CD4-positive, alpha-beta T cell treated with Interleukin-15 for 1 hour (primary cell): ENCODE measurements at regions not wholly inside any gene's neighbourhood (a gene's known extent, or its start where the extent isn't known, plus 50 kb on each side); places are given as distances from the start of the nearest gene placed in this dataset.
"Not testable (repeated sequence)": the region's sequence is repeated elsewhere in the genome, so short reads cannot be mapped to it uniquely, and the experiment has no call there.

Experiments
- DNase-seq: peaks from one replicate; pipeline ENCODE4 v3.0.0-alpha.2; 2020

GRCh38 chr21:39022035-39022434 is 161.2 kb downstream of the PSMG1 start:
- DNase-seq = no peak

GRCh38 chr21:39021478-39021832 is 161.8 kb downstream of the PSMG1 start:
- DNase-seq = no peak

- peak; percentile 33 for DNase-seq
Measured at GRCh38 chr21:39020751-39021477, 162.3 kb downstream of the PSMG1 start.

DNA sequence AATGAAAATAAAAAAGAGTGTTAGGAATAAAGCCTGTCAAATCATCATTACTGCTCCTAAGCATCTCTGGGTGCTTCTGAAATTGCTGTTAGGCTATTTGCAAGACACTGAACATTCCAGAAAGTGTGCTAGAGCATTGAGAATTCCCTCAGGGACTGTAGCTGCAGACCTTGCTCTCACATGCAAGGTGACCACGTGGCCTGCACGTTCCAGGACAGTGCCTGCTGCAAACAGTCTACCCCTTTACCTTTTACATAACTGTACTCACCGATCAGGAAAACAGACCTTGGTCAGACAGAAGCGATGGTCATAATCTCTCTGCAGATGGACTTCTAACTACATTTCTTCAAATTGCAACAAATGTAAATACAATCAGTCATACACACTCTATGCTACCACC is 164.5 kb downstream of the PSMG1 start:
- DNase-seq = no peak

GRCh38 chr21:39016740-39017315 is 166.4 kb downstream of the PSMG1 start:
- DNase-seq = peak; percentile 64

DNA sequence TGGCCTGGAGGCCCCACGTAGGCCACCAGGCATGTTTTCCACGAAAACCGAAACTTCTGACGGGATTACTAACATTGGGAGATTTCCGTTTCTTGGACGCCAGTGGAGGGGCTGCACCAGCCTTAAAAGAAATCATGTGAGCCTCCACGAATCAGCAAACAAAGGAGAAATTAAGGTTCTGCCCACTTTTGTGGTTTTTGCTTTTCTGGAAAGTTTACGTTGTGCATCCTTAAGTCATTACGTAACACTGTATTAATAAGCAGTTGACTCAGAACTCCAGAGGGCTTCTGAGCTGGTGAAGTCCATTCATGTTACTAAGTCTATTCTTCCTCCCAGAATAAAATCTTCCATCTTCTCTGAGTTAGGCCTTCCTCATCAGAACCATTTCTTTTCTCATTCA is 168.5 kb downstream of the PSMG1 start:
- DNase-seq = no peak

GRCh38 chr21:39012326-39013230 is 170.7 kb downstream of the PSMG1 start:
- DNase-seq = no peak

DNA sequence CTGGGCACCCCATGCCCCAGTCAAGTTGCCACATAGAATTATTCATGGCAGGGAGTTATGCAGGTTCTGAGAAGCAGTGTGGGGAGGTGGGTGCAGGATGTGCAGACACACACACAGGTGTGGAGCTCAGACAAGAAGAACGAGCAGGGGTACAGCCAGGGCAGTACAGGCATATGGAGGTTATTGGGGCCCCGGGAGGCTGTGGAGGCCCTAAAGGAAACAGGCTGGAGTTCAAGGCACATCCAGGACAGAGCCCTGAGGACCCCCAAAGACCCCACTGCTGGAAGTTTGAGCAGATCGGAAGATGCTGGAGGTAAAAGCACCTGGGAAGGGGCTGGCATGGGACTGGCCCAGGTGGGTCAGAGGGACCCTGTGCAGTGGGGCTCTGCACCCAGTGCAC is 171.3 kb downstream of the PSMG1 start:
- no peak for DNase-seq

GRCh38 chr21:39010629-39011404 is 172.4 kb downstream of the PSMG1 start:
- DNase-seq = no peak

GRCh38 chr21:39009587-39010225 is 173.5 kb downstream of the PSMG1 start:
- DNase-seq = no peak

DNA sequence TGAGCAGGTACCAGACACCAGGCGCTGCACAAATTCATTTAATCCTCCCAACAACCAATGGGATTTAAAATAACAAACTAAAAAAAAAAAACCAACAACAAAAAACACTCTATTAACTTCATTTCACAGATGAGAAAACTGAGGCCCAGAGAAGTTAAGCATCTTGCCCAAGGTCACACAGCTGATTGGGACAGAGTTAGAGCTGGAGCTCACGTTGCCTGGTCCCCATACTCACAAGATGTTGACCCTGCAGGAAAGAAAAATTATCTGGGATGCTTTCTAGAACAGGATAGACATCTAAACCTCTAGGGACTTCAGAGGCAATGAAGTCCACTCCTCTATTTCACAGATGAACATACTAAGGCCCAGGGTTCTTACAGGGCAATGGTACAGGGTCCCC is 175.3 kb downstream of the PSMG1 start:
- DNase-seq = no peak

GRCh38 chr21:39007532-39007931 is 175.7 kb downstream of the PSMG1 start:
- DNase-seq = no peak

DNA sequence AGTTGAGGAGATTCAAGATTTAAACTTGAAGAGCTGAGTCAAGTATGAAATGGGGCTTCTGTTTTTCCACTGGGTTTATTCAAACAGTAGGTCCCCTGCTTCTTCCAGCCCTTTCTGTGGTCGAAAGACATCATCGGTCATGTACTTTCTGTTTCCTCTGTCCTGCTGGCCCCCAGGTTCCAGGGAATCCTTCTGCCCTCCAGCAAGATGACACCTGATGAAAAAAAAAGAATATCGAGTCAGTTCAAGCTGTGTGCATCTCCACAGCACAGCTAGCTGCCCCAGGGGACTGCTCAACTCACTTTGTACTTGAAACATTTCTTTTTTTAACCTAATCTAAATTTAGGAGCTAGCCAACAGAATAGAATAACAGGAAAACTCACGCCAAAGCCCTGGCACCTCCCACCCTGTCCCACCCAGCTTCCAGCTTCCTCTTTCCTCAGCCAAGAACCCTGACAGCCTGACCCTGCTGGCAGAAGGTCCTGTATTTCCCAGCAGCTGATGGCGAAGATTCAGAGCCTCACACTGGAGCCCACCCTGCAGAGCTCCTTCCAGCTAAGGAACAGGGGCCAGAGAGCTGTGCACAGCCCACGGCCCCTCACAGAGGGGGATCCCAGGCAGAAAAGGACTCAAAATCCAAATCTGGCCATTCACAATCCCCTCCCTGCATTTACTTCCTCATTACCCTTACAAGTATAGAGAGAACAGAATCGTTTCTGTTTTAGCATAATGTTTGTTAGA is 176.5 kb downstream of the PSMG1 start:
- DNase-seq = no peak

DNA sequence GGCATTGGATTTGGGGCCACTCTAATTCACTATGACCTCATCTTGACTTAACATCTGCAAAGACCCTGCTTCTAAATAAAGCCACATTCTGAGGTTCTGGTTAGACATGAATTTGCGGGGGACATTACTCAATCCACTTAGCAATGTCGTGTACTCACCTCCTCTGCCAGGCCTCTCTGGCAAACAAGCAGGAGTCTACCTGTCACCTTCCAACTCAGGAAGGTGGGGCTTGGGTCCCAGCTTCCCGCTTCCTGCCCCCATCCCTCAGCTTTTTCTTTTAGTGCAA is 177.8 kb downstream of the PSMG1 start:
- no peak for DNase-seq

DNA sequence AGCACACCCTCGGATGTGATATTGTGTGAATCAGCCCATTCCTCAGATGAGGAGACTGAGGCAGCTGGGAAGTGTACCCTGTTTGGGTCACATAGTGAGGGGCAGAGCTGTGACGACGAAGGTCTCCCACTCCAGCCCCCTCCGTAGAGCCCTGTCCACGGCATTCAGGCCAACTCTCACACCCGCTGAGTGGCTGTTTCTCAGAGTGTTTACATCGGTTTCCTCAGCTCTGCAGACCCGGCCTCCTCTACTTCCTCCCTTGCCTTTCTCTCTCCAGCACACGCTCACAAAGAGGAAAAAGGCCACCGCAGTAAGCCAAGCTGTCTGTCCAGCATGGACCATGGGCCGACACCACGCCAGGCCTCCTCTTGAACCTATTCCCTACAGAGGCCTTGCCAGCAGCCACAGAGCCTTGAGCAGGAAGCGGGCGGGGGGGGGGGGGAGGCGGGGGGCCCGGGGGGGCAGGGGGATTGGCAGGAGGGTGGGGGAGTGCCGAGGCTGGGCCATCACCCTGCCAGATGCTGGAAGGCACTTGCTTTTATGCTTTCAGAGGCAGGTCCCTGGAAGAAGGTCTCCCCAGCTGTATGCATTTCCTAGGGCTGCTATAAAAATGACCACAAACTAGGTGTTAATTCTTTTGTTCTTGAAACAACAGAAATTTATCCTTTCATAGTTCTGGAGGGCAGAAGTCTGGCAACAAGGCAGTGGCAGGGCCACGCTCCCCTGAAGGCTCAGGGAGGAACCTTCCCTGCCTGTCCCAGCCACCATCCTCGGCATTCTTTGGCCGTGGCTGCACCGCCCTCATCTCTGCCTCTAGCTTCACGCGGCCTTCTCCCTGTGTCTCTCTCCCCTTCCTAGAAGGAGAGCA is 178.4 kb downstream of the PSMG1 start:
- peak; percentile 34 for DNase-seq

GRCh38 chr21:39003982-39004633 is 179.1 kb downstream of the PSMG1 start:
- DNase-seq = peak; percentile 56

DNA sequence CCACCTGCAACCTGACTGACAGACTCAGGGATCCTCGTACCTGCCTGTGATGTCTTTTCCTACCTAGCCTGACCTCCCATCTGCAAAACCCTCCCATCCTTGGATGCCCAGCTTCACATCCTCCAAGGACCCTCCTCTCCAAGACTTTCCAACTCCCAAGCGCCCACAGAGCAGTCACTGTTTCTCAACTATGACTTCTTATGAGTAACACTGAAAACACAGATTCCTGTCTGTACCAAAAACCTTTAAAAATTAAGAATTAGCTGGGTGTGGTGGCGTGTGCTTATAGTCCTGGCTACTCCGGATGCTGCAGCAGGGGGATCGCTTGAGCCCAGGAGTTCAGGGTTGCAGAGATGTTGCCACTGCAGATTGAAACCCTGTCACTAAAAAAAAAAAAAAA is 181.9 kb downstream of the PSMG1 start:
- DNase-seq = no peak

DNA sequence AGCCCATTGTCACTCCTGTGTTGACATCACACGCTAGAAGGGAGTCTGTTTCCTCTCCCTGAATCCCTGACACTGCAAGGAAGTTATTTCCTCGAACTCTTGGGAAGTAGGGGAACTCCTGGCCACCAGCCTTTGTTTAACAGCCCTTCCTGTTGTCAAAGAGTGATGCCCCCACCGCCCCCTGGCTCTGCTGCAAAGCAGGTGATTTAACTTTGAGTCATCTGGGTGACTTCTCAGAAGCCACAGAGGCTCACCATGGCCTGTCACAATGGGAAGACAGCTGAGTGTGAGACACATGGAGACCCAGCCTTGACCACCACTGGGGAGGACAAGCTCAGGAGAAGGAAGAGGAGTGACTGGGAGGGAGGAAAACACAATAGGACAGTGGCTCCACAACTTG is 182.8 kb downstream of the PSMG1 start:
- peak; percentile 58 for DNase-seq

GRCh38 chr21:38999161-38999560 is 184.1 kb downstream of the PSMG1 start:
- DNase-seq = no peak

GRCh38 chr21:38998281-38998680 is 185.0 kb downstream of the PSMG1 start:
- not testable (repeated sequence) for DNase-seq

DNA sequence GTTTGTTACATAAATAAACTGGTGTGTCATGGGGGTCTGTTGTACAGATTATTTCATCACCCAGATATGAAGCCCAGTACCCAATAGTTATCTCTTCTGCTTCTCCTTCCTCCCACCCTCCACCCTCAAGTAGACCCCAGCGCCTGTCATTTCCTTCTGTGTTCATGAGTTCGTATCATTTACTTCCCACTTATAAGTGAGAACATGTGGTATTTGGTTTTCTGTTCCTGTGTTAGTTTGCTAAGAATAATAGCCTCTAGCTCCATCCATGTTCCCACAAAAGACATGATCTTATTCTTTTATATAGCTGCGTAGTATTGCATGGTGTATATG is 185.4 kb downstream of the PSMG1 start:
- DNase-seq = not testable (repeated sequence)
